SU-DHL-6 (cell line): ENCODE measurements at regions not wholly inside any gene's neighbourhood (a gene's known extent, or its start where the extent isn't known, plus 50 kb on each side); places are given as distances from the start of the nearest gene placed in this dataset.

ENCODE experiments used
- CTCF ChIP-seq: fragments of 200-600 bp; sonication (generic); IDR thresholded peaks from one replicate; pipeline ENCODE4 v1.5.1; 2017; ENCODE audit warnings: antibody characterized with exemption, mild to moderate bottlenecking, low read length, moderate library complexity; ENCODE audit not compliant: insufficient read depth, poor library complexity, severe bottlenecking
- EZH2phosphoT487 ChIP-seq: fragments of 200-600 bp; sonication (generic), shearing (Covaris generic); conservative IDR thresholded peaks from 2 replicates; pipeline ENCODE4 v1.6.1; 2018; ENCODE audit warnings: mild to moderate bottlenecking, antibody characterized with exemption, low read length, moderate library complexity, mixed read lengths

GRCh38 chr1:181148636-181149035 lies 60.1 kb downstream of the IER5 start:
- TF ChIP-seq CTCF (no peak), EZH2phosphoT487 (no peak)
